Mammary epithelial cell (primary cell): ENCODE measurements at regions not wholly inside any gene's neighbourhood (a gene's known extent, or its start where the extent isn't known, plus 50 kb on each side); places are given as distances from the start of the nearest gene placed in this dataset.

Experiments used
- CTCF ChIP-seq, 2 donors: IDR thresholded peaks in 1 of 2; conservative IDR thresholded peaks in 1 of 2; 2 replicates each; pipeline ENCODE4 v1.5.1; 2011 to 2012; ENCODE audit warnings: inconsistent platforms in 2 of 2, low read length in 2 of 2, mild to moderate bottlenecking in 2 of 2, control low read depth in 1 of 2, low read depth in 1 of 2; ENCODE audit not compliant: insufficient read depth in 1 of 2; ENCODE audit errors: extremely low read depth in 1 of 2
- EZH2 ChIP-seq: IDR thresholded peaks from 2 replicates; pipeline ENCODE4 v1.6.1; 2012; ENCODE audit warnings: low read length, inconsistent platforms, borderline replicate concordance

GRCh38 chr13:102932331-102932730, 86.5 kb downstream of the ERCC5 start:
- TF ChIP-seq CTCF (conservative IDR thresholded peaks at IDR 0.05 in 1 of 2, IDR thresholded peaks at IDR 0.05 in 1 of 2; ENCODE audit: extremely low read depth in 1 of 2, insufficient read depth in 1 of 2, low read depth in 1 of 2, low read length in 2 of 2) (no peak), EZH2 (no peak)
